C4-2B (cell line): ENCODE measurements at regions not wholly inside any gene's neighbourhood (a gene's known extent, or its start where the extent isn't known, plus 50 kb on each side); places are given as distances from the start of the nearest gene placed in this dataset.

Experiments
- CTCF ChIP-seq: fragments of 450-650 bp; conservative IDR thresholded peaks from 2 replicates; pipeline ENCODE4 v1.5.1; 2017; ENCODE audit warnings: mild to moderate bottlenecking
- ZFX ChIP-seq: fragments of 450-650 bp; IDR thresholded peaks from 2 replicates; pipeline ENCODE4 v1.6.1; 2017

- TF ChIP-seq CTCF (no peak), ZFX (no peak)
These were observed 74.4 kb downstream of the PRL start for GRCh38 chr6:22222469-22222868.
